B cell (primary cell): ENCODE measurements at regions not wholly inside any gene's neighbourhood (a gene's known extent, or its start where the extent isn't known, plus 50 kb on each side); places are given as distances from the start of the nearest gene placed in this dataset.

ENCODE experiments used
- ATAC-seq: fragments of 200-7000 bp; cut with Tn5 transposase; one replicate; pipeline ENCODE4 v1.10.0; 2021; ENCODE audit warnings: low read depth, mild to moderate bottlenecking, moderate number of reproducible peaks, moderate library complexity
- CTCF ChIA-PET: fragments of 350-600 bp; sonication (Branson Sonifier 250); formaldehyde crosslinking; loops from one replicate; lab custom pipeline; 2021; ENCODE audit warnings: antibody characterized with exemption, inconsistent platforms; lab: Charles Lee
- POLR2A ChIA-PET: fragments of 350-600 bp; sonication (Branson Sonifier 250); formaldehyde crosslinking; loops from one replicate; lab custom pipeline; 2021; ENCODE audit warnings: antibody characterized with exemption; lab: Charles Lee
- DNase-seq: peaks from one replicate; pipeline ENCODE4 v3.0.0; 2013
- H2AFZ ChIP-seq: 2 replicates; pipeline ENCODE4 v1.6.1; 2012; ENCODE audit warnings: mild to moderate bottlenecking, low read depth, low read length; ENCODE audit not compliant: insufficient read depth, poor library complexity, severe bottlenecking
- H3K27ac ChIP-seq, 2 donors: 1 replicate in 1 of 2; 2 replicates in 1 of 2; pipeline ENCODE4 v1.5.1; 2012 to 2013; ENCODE audit warnings: low read length in 2 of 2, mild to moderate bottlenecking in 2 of 2, moderate library complexity in 1 of 2
- H3K27me3 ChIP-seq, 4 experiments: fragments of 200-600 bp in 1 of 4; sonication (generic) in 1 of 4; replicated peaks in 1 of 4; 1 replicate in 2 of 4; 2 replicates in 2 of 4; pipeline versions ENCODE4 v1.6.1 to v1.7.0; 2013 to 2016; ENCODE audit warnings: low read length in 3 of 4, mild to moderate bottlenecking in 2 of 4, mixed read lengths in 1 of 4, moderate library complexity in 1 of 4; ENCODE audit not compliant: insufficient read depth in 4 of 4, control insufficient read depth in 3 of 4; ENCODE audit errors: control extremely low read depth in 1 of 4
- H3K36me3 ChIP-seq, 2 experiments: replicated peaks in 1 of 2; 1 replicate in 1 of 2; 2 replicates in 1 of 2; pipeline versions ENCODE4 v1.6.1 to v1.7.1; 2013; ENCODE audit warnings: low read length in 1 of 2; ENCODE audit not compliant: insufficient read depth in 2 of 2, control insufficient read depth in 1 of 2; ENCODE audit errors: control extremely low read depth in 1 of 2, extremely low read depth in 1 of 2
- H3K4me1 ChIP-seq, 2 donors: fragments of 200-600 bp in 1 of 2; sonication (generic) in 1 of 2; 1 replicate in 1 of 2; 2 replicates in 1 of 2; pipeline versions ENCODE4 v1.5.1 to v1.6.1; 2013 to 2017; ENCODE audit warnings: low read length in 2 of 2; ENCODE audit not compliant: control insufficient read depth in 2 of 2, insufficient read depth in 2 of 2
- H3K4me2 ChIP-seq: replicated peaks from 2 replicates; pipeline ENCODE3; 2012; ENCODE audit warnings: mild to moderate bottlenecking, low read depth, low read length; ENCODE audit not compliant: poor library complexity, severe bottlenecking
- H3K4me3 ChIP-seq, 5 experiments: fragments of 200-600 bp in 1 of 5; sonication (generic) in 1 of 5; 1 replicate in 3 of 5; 2 replicates in 2 of 5; pipeline versions ENCODE4 v1.5.1 to v1.7.0; 2011 to 2016; ENCODE audit warnings: low read length in 4 of 5, mild to moderate bottlenecking in 4 of 5, low read depth in 2 of 5, control low read depth in 1 of 5, moderate library complexity in 1 of 5; ENCODE audit not compliant: insufficient read depth in 1 of 5; ENCODE audit errors: control extremely low read depth in 1 of 5, extremely low read depth in 1 of 5
- H3K79me2 ChIP-seq: fragments of 200-600 bp; sonication (generic); one replicate; pipeline ENCODE4 v1.6.0; 2016; ENCODE audit warnings: low read length; ENCODE audit not compliant: control insufficient read depth, insufficient read depth
- H3K9ac ChIP-seq: fragments of 200-600 bp; sonication (generic); 2 replicates; pipeline ENCODE4 v1.6.1; 2017; ENCODE audit warnings: mild to moderate bottlenecking, low read length, moderate library complexity
- H3K9me3 ChIP-seq, 3 donors: one replicate each; pipeline versions ENCODE4 v1.6.1 to v1.7.1; 2013; ENCODE audit warnings: low read length in 2 of 3; ENCODE audit not compliant: control insufficient read depth in 2 of 3, insufficient read depth in 1 of 3; ENCODE audit errors: control extremely low read depth in 1 of 3
- H4K20me1 ChIP-seq: 2 replicates; pipeline ENCODE4 v1.6.0; 2012; ENCODE audit warnings: mild to moderate bottlenecking, low read length; ENCODE audit not compliant: insufficient read depth, control insufficient read depth, poor library complexity, severe bottlenecking
- H3K27ac Mint-ChIP-seq: one replicate; pipeline ENCODE4 v1.8.0; 2021; ENCODE audit warnings: mixed read lengths
- H3K27me3 Mint-ChIP-seq: one replicate; pipeline ENCODE4 v1.8.0; 2021; ENCODE audit warnings: mixed read lengths
- H3K4me1 Mint-ChIP-seq: one replicate; pipeline ENCODE4 v1.8.0; 2021; ENCODE audit warnings: mixed read lengths
- H3K4me3 Mint-ChIP-seq: one replicate; pipeline ENCODE4 v1.8.0; 2021; ENCODE audit warnings: mixed read lengths
- H3K9me3 Mint-ChIP-seq: one replicate; pipeline ENCODE4 v1.8.0; 2022; ENCODE audit warnings: mixed read lengths; ENCODE audit not compliant: insufficient read depth
- CTCF ChIP-seq: fragments of 200-600 bp; IDR thresholded peaks from one replicate; pipeline ENCODE4 v1.8.0; 2022; ENCODE audit warnings: antibody characterized with exemption, mild to moderate bottlenecking
- EZH2 ChIP-seq: IDR thresholded peaks from 2 replicates; pipeline ENCODE4 v1.6.1; 2012; ENCODE audit warnings: borderline replicate concordance, low read depth, mild to moderate bottlenecking, moderate library complexity, low read length; ENCODE audit not compliant: insufficient read depth, poor library complexity, severe bottlenecking
- WGBS: methylation state at CpG from one replicate; pipeline ENCODE4 v1.1.5; 2013; ENCODE audit warnings: missing lambda C conversion rate; ENCODE audit not compliant: insufficient coverage; 5-methylcytosine and 5-hydroxymethylcytosine counted together
- intact Hi-C: fragments of 100-400 bp; cut with micrococcal nuclease; formaldehyde crosslinking; loops from one replicate; pipeline ENCODE4 v1.10.0; 2022

GRCh38 chr13:111642156-111642767 lies 321.8 kb downstream of the TEX29 start:
- Histone ChIP-seq H3K4me1 (no peaks in the 10 kb centered on the region), H3K9ac (no peak overlapping the region), H3K27me3 (no peaks in the 10 kb centered on the region), H3K9me3 (peaks cover 0 to 15% (median 0%) of the 10 kb centered on the region in 3 donors), H2AFZ (no peak overlapping the region), H3K4me2 (no peak overlapping the region), H3K36me3 (no peaks in the 10 kb centered on the region), H3K4me3 (no peak overlapping the region), H4K20me1 (no peaks in the 10 kb centered on the region), H3K27ac (no peak overlapping the region), H3K79me2 (no peaks in the 10 kb centered on the region)
- no peak for ATAC-seq
- POLR2A ChIA-PET: no interaction called here
- H3K4me1 Mint-ChIP-seq: no peaks in the 10 kb centered on the region
- no peaks in the 10 kb centered on the region for H3K27me3 Mint-ChIP-seq
- no peaks in the 10 kb centered on the region for H3K9me3 Mint-ChIP-seq
- no peak overlapping the region for H3K4me3 Mint-ChIP-seq
- CTCF ChIA-PET: no interaction called here
- DNase-seq: no peak
- no peak overlapping the region for H3K27ac Mint-ChIP-seq
- WGBS: 79% methylated on average over 11 of the region's 12 CpGs
- intact Hi-C loops: no loop called here
- TF ChIP-seq EZH2: no peak
- TF ChIP-seq CTCF: no peak

- Histone ChIP-seq H4K20me1 (no peaks in the 10 kb centered on the region), H3K4me2 (no peak overlapping the region), H3K4me1 (no peaks in the 10 kb centered on the region), H3K9me3 (peaks cover 0 to 9% (median 0%) of the 10 kb centered on the region in 3 donors), H3K27ac (no peak overlapping the region), H3K36me3 (no peaks in the 10 kb centered on the region), H2AFZ (no peak overlapping the region), H3K4me3 (no peak overlapping the region), H3K27me3 (no peaks in the 10 kb centered on the region), H3K79me2 (no peaks in the 10 kb centered on the region), H3K9ac (no peak overlapping the region)
- WGBS: 90% methylated on average over 14 of the region's 16 CpGs
- Mint-ChIP-seq H3K27ac (no peak overlapping the region), H3K4me1 (no peaks in the 10 kb centered on the region), H3K9me3 (no peaks in the 10 kb centered on the region), H3K4me3 (no peak overlapping the region), H3K27me3 (no peaks in the 10 kb centered on the region)
- ChIA-PET POLR2A (no interaction called here), CTCF (no interaction called here)
- intact Hi-C loops: no loop called here
- no peak for TF ChIP-seq CTCF
- TF ChIP-seq EZH2: no peak
- no peak for ATAC-seq
- DNase-seq: no peak
Observed at GRCh38 chr13:111644750-111645149, 324.3 kb downstream of the TEX29 start.
